ENCODE measurements at regions not wholly inside any gene's neighbourhood (a gene's known extent, or its start where the extent isn't known, plus 50 kb on each side); places are given as distances from the start of the nearest gene placed in this dataset.

DNA sequence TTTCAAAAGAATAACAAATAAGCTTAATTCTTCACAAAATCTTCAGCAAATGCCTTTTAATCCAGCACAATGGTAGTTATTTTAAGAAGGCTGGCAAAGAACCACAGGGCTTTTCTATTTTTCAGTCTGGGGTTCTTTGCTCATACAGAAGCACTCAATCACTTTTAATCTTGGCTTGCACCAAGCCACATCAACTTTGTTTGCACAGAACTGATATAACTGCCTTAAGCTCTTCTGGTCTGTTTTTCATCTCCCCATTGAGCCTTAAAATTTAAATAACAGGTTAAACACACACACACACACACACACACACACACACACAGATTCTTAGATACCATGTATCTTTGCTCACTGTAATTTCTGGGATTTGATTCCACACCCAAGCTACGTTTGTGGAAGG is 377.0 kb downstream of the GATA3 start:
- H2AFZ ChIP-seq (ENCODE audit: low read length): no peak overlapping the region
- H4K20me1 ChIP-seq (ENCODE audit: insufficient read depth, low read depth, low read length): 0 out of 2 replicates have a peak, but pooled peaks cover 3% of the 10 kb centered on the region
- H3K36me3 ChIP-seq (ENCODE audit: insufficient read depth, low read length): no peaks in the 10 kb centered on the region
- H3K27me3 ChIP-seq (ENCODE audit: low read length): no peaks in the 10 kb centered on the region; the same call in 1 of the 2 replicates
- DNase-seq: no peak
- no peaks in the 10 kb centered on the region for H3K4me1 ChIP-seq (ENCODE audit: low read length)
- no peak overlapping the region for H3K4me3 ChIP-seq (ENCODE audit: low read length)
- H3K4me2 ChIP-seq (ENCODE audit: low read depth, low read length, poor library complexity, severe bottlenecking): no peak overlapping the region
- H3K79me2 ChIP-seq (ENCODE audit: low read length): no peaks in the 10 kb centered on the region
- H3K9me3 ChIP-seq (ENCODE audit: low read length): no peaks in the 10 kb centered on the region
- no peak overlapping the region for H3K9ac ChIP-seq (ENCODE audit: low read length)
- H3K27ac ChIP-seq (ENCODE audit: low read length): no peak overlapping the region
- H3K9me2 ChIP-seq (replicated peaks; ENCODE audit: insufficient read depth, low read length): no peaks in the 10 kb centered on the region

DNA sequence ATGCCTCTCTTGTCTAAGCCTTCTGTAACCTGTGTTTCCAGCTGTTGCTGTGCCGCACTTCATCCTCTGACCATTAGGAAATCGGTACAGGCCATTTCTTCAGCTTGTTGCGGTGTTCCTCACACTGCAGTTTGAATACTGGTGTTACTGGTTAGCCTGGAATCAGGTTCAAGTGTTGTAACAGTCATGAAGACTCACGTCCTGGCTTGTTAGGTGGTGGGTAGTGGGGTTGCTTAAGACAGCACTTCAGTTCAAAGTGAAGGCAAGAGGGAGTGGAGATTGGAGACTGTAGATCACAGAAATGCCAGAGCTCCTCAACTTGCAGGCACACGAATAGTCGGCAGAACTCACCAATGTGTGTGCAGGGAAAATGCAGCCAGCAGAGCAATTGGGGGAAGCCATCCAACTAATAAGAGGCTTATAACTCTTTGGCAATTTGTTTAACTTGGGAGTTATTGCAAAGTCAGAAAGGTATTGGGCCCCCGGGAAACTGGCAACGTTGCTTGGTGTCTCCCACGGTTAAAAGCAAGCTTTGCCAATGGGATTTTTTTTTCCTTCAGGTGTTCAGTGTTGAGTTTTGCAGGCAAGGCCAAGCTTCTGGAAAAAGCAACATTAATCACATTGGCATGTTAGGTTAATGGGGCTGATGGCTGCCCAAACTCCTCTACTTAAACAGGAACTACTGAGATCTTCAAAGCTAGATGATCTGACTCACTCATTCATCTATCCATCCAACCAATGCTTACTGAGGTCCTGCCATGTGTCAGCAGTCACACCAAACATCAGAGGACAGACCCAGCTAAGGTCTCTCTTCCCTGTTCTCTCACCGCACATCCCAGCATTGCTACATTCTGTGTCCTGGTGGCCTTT is 380.9 kb downstream of the GATA3 start:
- H3K9ac ChIP-seq (ENCODE audit: low read length): no peak overlapping the region
- no peak overlapping the region for H3K4me3 ChIP-seq (ENCODE audit: low read length)
- H3K27ac ChIP-seq (ENCODE audit: low read length): no peak overlapping the region
- H2AFZ ChIP-seq (ENCODE audit: low read length): no peak overlapping the region
- H3K4me2 ChIP-seq (ENCODE audit: low read depth, low read length, poor library complexity, severe bottlenecking): no peak overlapping the region
- no peaks in the 10 kb centered on the region for H4K20me1 ChIP-seq (ENCODE audit: insufficient read depth, low read depth, low read length)
- H3K36me3 ChIP-seq (ENCODE audit: insufficient read depth, low read length): no peaks in the 10 kb centered on the region
- H3K27me3 ChIP-seq (ENCODE audit: low read length): no peaks in the 10 kb centered on the region
- no peaks in the 10 kb centered on the region for H3K9me3 ChIP-seq (ENCODE audit: low read length)
- H3K9me2 ChIP-seq (replicated peaks; ENCODE audit: insufficient read depth, low read length): no peaks in the 10 kb centered on the region
- no peaks in the 10 kb centered on the region for H3K4me1 ChIP-seq (ENCODE audit: low read length)
- H3K79me2 ChIP-seq (ENCODE audit: low read length): no peaks in the 10 kb centered on the region
- DNase-seq: no peak

DNA sequence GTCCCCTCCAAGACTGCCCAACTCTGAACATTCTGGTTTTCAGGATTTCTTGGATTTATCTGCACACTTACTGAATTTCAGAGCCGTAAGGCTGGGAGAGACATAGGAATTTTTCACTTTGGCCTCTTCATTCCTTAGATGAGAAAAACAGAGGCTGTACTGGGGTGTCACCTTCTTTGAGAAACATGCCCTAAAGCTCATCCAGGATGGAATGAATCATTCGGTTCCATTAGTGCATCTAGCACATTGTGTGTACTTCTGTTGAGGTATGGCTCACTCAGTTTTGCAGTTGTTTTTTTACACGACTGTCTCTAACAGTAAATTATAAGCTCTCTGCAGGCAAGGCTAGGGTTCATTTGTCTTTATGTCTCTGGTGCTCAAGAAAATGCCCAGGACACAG is 383.4 kb downstream of the GATA3 start:
- no peak overlapping the region for H3K27ac ChIP-seq (ENCODE audit: low read length)
- DNase-seq: no peak
- no peaks in the 10 kb centered on the region for H3K36me3 ChIP-seq (ENCODE audit: insufficient read depth, low read length)
- H3K4me1 ChIP-seq (ENCODE audit: low read length): no peaks in the 10 kb centered on the region
- H2AFZ ChIP-seq (ENCODE audit: low read length): no peak overlapping the region
- no peak overlapping the region for H3K4me2 ChIP-seq (ENCODE audit: low read depth, low read length, poor library complexity, severe bottlenecking)
- H3K9me2 ChIP-seq (replicated peaks; ENCODE audit: insufficient read depth, low read length): no peaks in the 10 kb centered on the region
- no peak overlapping the region for H3K4me3 ChIP-seq (ENCODE audit: low read length)
- H3K9me3 ChIP-seq (ENCODE audit: low read length): no peaks in the 10 kb centered on the region
- no peaks in the 10 kb centered on the region for H3K27me3 ChIP-seq (ENCODE audit: low read length)
- H3K79me2 ChIP-seq (ENCODE audit: low read length): no peaks in the 10 kb centered on the region
- H4K20me1 ChIP-seq (ENCODE audit: insufficient read depth, low read depth, low read length): no peaks in the 10 kb centered on the region
- no peak overlapping the region for H3K9ac ChIP-seq (ENCODE audit: low read length)

DNA sequence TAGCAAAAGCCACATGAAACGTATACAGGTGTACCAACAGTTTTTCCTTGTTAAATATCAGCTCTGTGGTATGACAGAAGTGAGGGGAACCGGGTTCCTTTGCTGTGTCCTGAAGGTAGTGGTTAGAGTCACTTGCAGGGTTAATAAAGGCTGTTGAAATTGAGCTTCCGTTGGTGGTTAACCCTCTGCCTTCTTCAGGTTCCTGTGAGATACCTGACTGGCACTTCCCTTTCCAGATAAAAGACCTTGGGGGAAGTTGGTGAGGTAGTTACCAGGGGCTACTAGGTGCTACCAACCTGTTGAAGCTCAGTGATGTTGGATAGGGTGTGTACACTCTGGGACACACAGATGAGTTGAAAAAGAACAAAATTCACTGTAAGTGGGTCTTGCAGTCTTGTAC is 384.1 kb downstream of the GATA3 start:
- no peak overlapping the region for H3K4me3 ChIP-seq (ENCODE audit: low read length)
- no peaks in the 10 kb centered on the region for H3K4me1 ChIP-seq (ENCODE audit: low read length)
- H3K36me3 ChIP-seq (ENCODE audit: insufficient read depth, low read length): no peaks in the 10 kb centered on the region
- DNase-seq: no peak
- no peak overlapping the region for H3K4me2 ChIP-seq (ENCODE audit: low read depth, low read length, poor library complexity, severe bottlenecking)
- no peak overlapping the region for H3K9ac ChIP-seq (ENCODE audit: low read length)
- no peaks in the 10 kb centered on the region for H3K27me3 ChIP-seq (ENCODE audit: low read length)
- no peaks in the 10 kb centered on the region for H4K20me1 ChIP-seq (ENCODE audit: insufficient read depth, low read depth, low read length)
- no peaks in the 10 kb centered on the region for H3K9me2 ChIP-seq (replicated peaks; ENCODE audit: insufficient read depth, low read length)
- no peaks in the 10 kb centered on the region for H3K79me2 ChIP-seq (ENCODE audit: low read length)
- H3K9me3 ChIP-seq (ENCODE audit: low read length): no peaks in the 10 kb centered on the region
- H3K27ac ChIP-seq (ENCODE audit: low read length): no peak overlapping the region
- no peak overlapping the region for H2AFZ ChIP-seq (ENCODE audit: low read length)

DNA sequence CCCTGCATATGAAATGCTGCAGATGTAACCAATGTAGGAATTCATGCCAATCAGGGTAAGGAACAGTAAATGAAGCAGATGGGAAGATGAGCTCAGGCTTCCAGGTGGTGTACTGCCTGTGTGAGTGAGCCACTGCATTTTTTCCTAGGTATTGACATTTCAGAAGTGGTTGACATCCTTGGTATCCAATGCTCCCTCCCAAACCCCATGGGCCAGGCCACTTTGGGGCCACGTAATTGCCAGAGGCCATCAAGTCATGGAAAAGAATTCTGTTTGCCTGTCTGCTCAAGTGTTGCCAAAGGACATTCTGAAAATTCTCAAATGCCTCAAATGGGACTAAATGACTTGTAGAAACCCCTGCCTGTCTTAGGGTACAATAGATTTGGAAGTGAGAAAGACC is 384.6 kb downstream of the GATA3 start:
- H3K27ac ChIP-seq (ENCODE audit: low read length): no peak overlapping the region
- no peak for DNase-seq
- H2AFZ ChIP-seq (ENCODE audit: low read length): no peak overlapping the region
- H4K20me1 ChIP-seq (ENCODE audit: insufficient read depth, low read depth, low read length): no peaks in the 10 kb centered on the region
- no peaks in the 10 kb centered on the region for H3K9me3 ChIP-seq (ENCODE audit: low read length)
- H3K4me1 ChIP-seq (ENCODE audit: low read length): no peaks in the 10 kb centered on the region
- H3K79me2 ChIP-seq (ENCODE audit: low read length): no peaks in the 10 kb centered on the region
- H3K4me3 ChIP-seq (ENCODE audit: low read length): no peak overlapping the region
- H3K4me2 ChIP-seq (ENCODE audit: low read depth, low read length, poor library complexity, severe bottlenecking): no peak overlapping the region
- no peaks in the 10 kb centered on the region for H3K9me2 ChIP-seq (replicated peaks; ENCODE audit: insufficient read depth, low read length)
- H3K9ac ChIP-seq (ENCODE audit: low read length): no peak overlapping the region
- no peaks in the 10 kb centered on the region for H3K27me3 ChIP-seq (ENCODE audit: low read length)
- H3K36me3 ChIP-seq (ENCODE audit: insufficient read depth, low read length): no peaks in the 10 kb centered on the region

DNA sequence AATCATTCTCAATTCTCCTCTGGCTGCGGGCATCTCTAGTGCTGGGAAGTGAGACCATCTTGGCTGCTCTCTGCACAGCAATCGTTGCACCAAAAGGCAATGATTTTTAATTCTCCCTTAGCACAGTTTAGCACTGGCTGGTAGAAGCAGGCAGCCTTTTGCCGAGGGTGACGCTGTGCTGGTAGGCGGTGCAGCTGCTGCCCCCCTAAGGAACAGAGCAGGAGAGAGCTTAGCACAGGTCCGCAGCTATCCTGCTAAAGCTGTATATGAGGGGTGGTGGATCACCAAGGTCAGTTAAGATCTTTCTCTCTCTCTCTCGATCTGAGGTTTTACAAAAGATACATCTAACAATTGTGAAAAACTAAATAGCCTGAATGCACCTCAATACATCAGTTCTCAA is 390.1 kb downstream of the GATA3 start:
- H3K4me1 ChIP-seq (ENCODE audit: low read length): no peaks in the 10 kb centered on the region
- H3K4me3 ChIP-seq (ENCODE audit: low read length): no peak overlapping the region
- no peaks in the 10 kb centered on the region for H4K20me1 ChIP-seq (ENCODE audit: insufficient read depth, low read depth, low read length)
- no peaks in the 10 kb centered on the region for H3K9me3 ChIP-seq (ENCODE audit: low read length)
- no peaks in the 10 kb centered on the region for H3K27me3 ChIP-seq (ENCODE audit: low read length)
- DNase-seq: no peak
- H3K36me3 ChIP-seq (ENCODE audit: insufficient read depth, low read length): no peaks in the 10 kb centered on the region
- H3K9ac ChIP-seq (ENCODE audit: low read length): no peak overlapping the region
- no peak overlapping the region for H3K4me2 ChIP-seq (ENCODE audit: low read depth, low read length, poor library complexity, severe bottlenecking)
- no peak overlapping the region for H3K27ac ChIP-seq (ENCODE audit: low read length)
- no peaks in the 10 kb centered on the region for H3K79me2 ChIP-seq (ENCODE audit: low read length)
- H3K9me2 ChIP-seq (replicated peaks; ENCODE audit: insufficient read depth, low read length): no peaks in the 10 kb centered on the region
- H2AFZ ChIP-seq (ENCODE audit: low read length): no peak overlapping the region

DNA sequence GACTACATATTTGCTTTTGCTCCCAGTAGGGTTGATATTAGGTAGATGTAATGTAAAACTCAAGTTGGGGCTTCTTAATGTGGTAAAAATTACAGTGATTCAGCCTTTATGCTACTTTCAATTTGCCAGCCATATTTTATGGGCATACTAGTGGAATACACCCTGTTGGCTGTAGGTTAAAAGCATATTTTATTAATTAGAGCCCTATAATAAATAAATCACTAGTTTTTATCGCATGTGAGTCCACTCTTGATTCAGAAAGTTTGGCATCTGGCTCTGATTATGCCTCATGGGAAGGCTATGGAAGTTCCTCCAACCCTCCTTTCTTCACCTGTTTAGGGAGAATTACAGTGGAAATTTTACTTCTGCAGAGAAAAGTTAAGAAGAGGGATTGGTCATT is 390.9 kb downstream of the GATA3 start:
- Histone ChIP-seq H3K4me3 (ENCODE audit: low read length) (no peak overlapping the region), H4K20me1 (ENCODE audit: insufficient read depth, low read depth, low read length) (no peaks in the 10 kb centered on the region), H3K27ac (ENCODE audit: low read length) (no peak overlapping the region), H3K9me3 (ENCODE audit: low read length) (no peaks in the 10 kb centered on the region), H3K27me3 (ENCODE audit: low read length) (no peaks in the 10 kb centered on the region), H3K4me1 (ENCODE audit: low read length) (no peaks in the 10 kb centered on the region), H3K4me2 (ENCODE audit: low read depth, low read length, poor library complexity, severe bottlenecking) (no peak overlapping the region), H3K9me2 (replicated peaks; ENCODE audit: insufficient read depth, low read length) (no peaks in the 10 kb centered on the region), H3K36me3 (ENCODE audit: insufficient read depth, low read length) (no peaks in the 10 kb centered on the region), H3K9ac (ENCODE audit: low read length) (no peak overlapping the region), H3K79me2 (ENCODE audit: low read length) (no peaks in the 10 kb centered on the region), H2AFZ (ENCODE audit: low read length) (no peak overlapping the region)
- no peak for DNase-seq

DNA sequence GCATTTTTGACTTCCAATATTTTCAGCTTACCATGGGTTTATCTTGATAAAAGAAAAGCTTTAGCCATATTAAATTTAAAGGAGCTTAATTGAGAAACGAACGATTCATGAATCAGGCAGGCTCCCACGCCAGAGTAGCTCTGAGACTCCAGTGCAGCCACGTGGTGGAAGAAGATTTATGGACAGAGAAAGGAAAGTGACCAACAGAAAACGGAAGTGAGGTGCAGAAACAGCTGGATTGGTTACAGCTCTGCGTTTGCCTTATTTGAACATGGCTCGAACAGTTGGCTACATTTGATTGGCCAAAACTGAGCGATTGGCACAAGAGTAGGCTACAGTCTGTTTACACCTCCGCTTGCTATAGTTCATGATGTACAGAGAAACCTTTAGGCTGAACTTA is 395.4 kb downstream of the GATA3 start:
- Histone ChIP-seq H2AFZ (ENCODE audit: low read length) (no peak overlapping the region), H3K4me2 (ENCODE audit: low read depth, low read length, poor library complexity, severe bottlenecking) (no peak overlapping the region), H3K9ac (ENCODE audit: low read length) (no peak overlapping the region), H3K9me3 (ENCODE audit: low read length) (no peaks in the 10 kb centered on the region), H4K20me1 (ENCODE audit: insufficient read depth, low read depth, low read length) (no peaks in the 10 kb centered on the region), H3K27me3 (ENCODE audit: low read length) (no peaks in the 10 kb centered on the region), H3K4me1 (ENCODE audit: low read length) (no peaks in the 10 kb centered on the region), H3K36me3 (ENCODE audit: insufficient read depth, low read length) (no peaks in the 10 kb centered on the region), H3K79me2 (ENCODE audit: low read length) (no peaks in the 10 kb centered on the region), H3K27ac (ENCODE audit: low read length) (no peak overlapping the region), H3K9me2 (replicated peaks; ENCODE audit: insufficient read depth, low read length) (no peaks in the 10 kb centered on the region), H3K4me3 (ENCODE audit: low read length) (no peak overlapping the region)
- no peak for DNase-seq

Data from Karpas-422 (cell line).